GM12878 (cell line): ENCODE measurements at regions not wholly inside any gene's neighbourhood (a gene's known extent, or its start where the extent isn't known, plus 50 kb on each side); places are given as distances from the start of the nearest gene placed in this dataset.

Experiments used
- ATAC-seq: fragments of 200-7000 bp; cut with Tn5 transposase; 3 replicates; pipeline ENCODE4 v1.9.1; 2020; ENCODE audit warnings: mild to moderate bottlenecking, moderate library complexity
- BruUV-seq: library from RNA; stranded (reverse); fragments of 400-500 nt; replicated peaks from 2 replicates; lab custom pipeline; 2021; lab: Mats Ljungman, UMichigan
- CTCF ChIA-PET: fragments of 300-600 bp; sonication (Branson Sonifier 250); formaldehyde crosslinking; extraction: SDS; loops from one replicate; lab custom pipeline; 2021; ENCODE audit warnings: inconsistent platforms; lab: Yijun Ruan, JAX
- POLR2A ChIA-PET: fragments of 350-600 bp; formaldehyde crosslinking; extraction: SDS; loops from one replicate; lab custom pipeline; 2021; ENCODE audit warnings: inconsistent platforms; lab: Charles Lee
- RAD21 ChIA-PET: fragments of 300-600 bp; sonication (Branson Sonifier 250); formaldehyde crosslinking; loops from one replicate; lab custom pipeline; 2023; ENCODE audit warnings: antibody characterized with exemption; ENCODE audit not compliant: unreplicated experiment; lab: Charles Lee
- SMC1A ChIA-PET: fragments of 300-600 bp; sonication (Branson Sonifier 250); formaldehyde crosslinking; loops from one replicate; lab custom pipeline; 2023; ENCODE audit not compliant: unreplicated experiment, uncharacterized antibody; lab: Charles Lee
- DNase-seq: peaks from one replicate; pipeline ENCODE4 v3.0.0-alpha.2; 2011; ENCODE audit warnings: low read depth, low spot score
- FAIRE-seq: peaks from 3 replicates; lab custom pipeline; 2011; peaks lifted over from hg19 to GRCh38; lab: Jason Lieb, UNC
- H2AFZ ChIP-seq: 2 replicates; pipeline ENCODE4 v1.6.0; 2011; ENCODE audit warnings: low read depth, low read length, control low read depth; ENCODE audit not compliant: control insufficient read depth
- H3K27ac ChIP-seq: 2 replicates; pipeline ENCODE4 v1.5.1; 2011; ENCODE audit warnings: control low read depth; ENCODE audit not compliant: control insufficient read depth, insufficient read depth
- H3K27me3 ChIP-seq, 2 experiments: replicated peaks in 1 of 2; 2 replicates each; pipeline versions ENCODE4 v1.6.0 to v1.6.1; 2011; ENCODE audit warnings: low read length in 1 of 2; ENCODE audit not compliant: control insufficient read depth in 2 of 2, insufficient read depth in 2 of 2
- H3K36me3 ChIP-seq, 2 experiments: 2 replicates each; pipeline ENCODE4 v1.5.1; 2011; ENCODE audit warnings: low read length in 1 of 2; ENCODE audit not compliant: control insufficient read depth in 2 of 2, insufficient read depth in 2 of 2
- H3K4me1 ChIP-seq: 2 replicates; pipeline ENCODE4 v1.6.1; 2011; ENCODE audit warnings: mild to moderate bottlenecking, low read length, moderate library complexity, mixed read lengths; ENCODE audit not compliant: control insufficient read depth, insufficient read depth
- H3K4me2 ChIP-seq: 2 replicates; pipeline ENCODE4 v1.6.0; 2011; ENCODE audit warnings: control low read depth; ENCODE audit not compliant: control insufficient read depth, insufficient read depth
- H3K4me3 ChIP-seq: fragments of 200-600 bp; sonication (generic); 2 replicates; pipeline ENCODE4 v1.5.1; 2016
- H3K79me2 ChIP-seq: 2 replicates; pipeline ENCODE4 v1.6.0; 2011; ENCODE audit warnings: low read length; ENCODE audit not compliant: control insufficient read depth, insufficient read depth
- H3K9ac ChIP-seq: 2 replicates; pipeline ENCODE4 v1.8.0; 2011; ENCODE audit warnings: low read length, control low read depth, mixed read lengths; ENCODE audit not compliant: control insufficient read depth, insufficient read depth
- H3K9me3 ChIP-seq: replicated peaks from 3 replicates; pipeline ENCODE4 v1.5.1; 2011; ENCODE audit warnings: mild to moderate bottlenecking, low read length; ENCODE audit not compliant: control insufficient read depth, insufficient read depth
- H4K20me1 ChIP-seq: 2 replicates; pipeline ENCODE4 v1.6.0; 2011; ENCODE audit not compliant: control insufficient read depth, insufficient read depth
- ASH2L ChIP-seq: fragments of 300-600, 200-600 bp; sonication (generic); IDR thresholded peaks from 2 replicates; pipeline ENCODE4 v1.6.1; 2017; ENCODE audit warnings: low read depth, mild to moderate bottlenecking, borderline replicate concordance
- ATF7 ChIP-seq: fragments of 450-650 bp; IDR thresholded peaks from 2 replicates; pipeline ENCODE4 v1.6.1; 2016; ENCODE audit warnings: low read depth, mild to moderate bottlenecking
- BMI1 ChIP-seq: fragments of 450-650 bp; IDR thresholded peaks from 2 replicates; pipeline ENCODE4 v1.6.1; 2016; ENCODE audit warnings: mild to moderate bottlenecking, moderate library complexity, borderline replicate concordance
- ESRRA ChIP-seq: IDR thresholded peaks from 2 replicates; pipeline ENCODE4 v1.6.1; 2012; ENCODE audit warnings: mild to moderate bottlenecking, low read length, improper control_type of control experiment
- ETV6 ChIP-seq, 2 experiments: fragments of 450-650 bp in 1 of 2; IDR thresholded peaks in 1 of 2; conservative IDR thresholded peaks in 1 of 2; 2 replicates each; pipeline ENCODE4 v1.6.1; 2014; ENCODE audit warnings: antibody characterized with exemption in 1 of 2, borderline replicate concordance in 1 of 2, low read depth in 1 of 2, mild to moderate bottlenecking in 1 of 2, moderate library complexity in 1 of 2
- JUNB ChIP-seq: IDR thresholded peaks from 2 replicates; pipeline ENCODE4 v1.6.1; 2016; ENCODE audit warnings: antibody characterized with exemption, mild to moderate bottlenecking
- PAX8 ChIP-seq: fragments of 450-650 bp; IDR thresholded peaks from 2 replicates; pipeline ENCODE4 v1.6.1; 2017; ENCODE audit warnings: mild to moderate bottlenecking, moderate library complexity
- PBX3 ChIP-seq: IDR thresholded peaks from 2 replicates; pipeline ENCODE4 v1.6.1; 2011; ENCODE audit warnings: mild to moderate bottlenecking, low read depth, low read length, moderate library complexity; ENCODE audit not compliant: insufficient replicate concordance
- POLR2AphosphoS5 ChIP-seq: IDR thresholded peaks from 2 replicates; pipeline ENCODE4 v1.6.1; 2011; ENCODE audit warnings: mild to moderate bottlenecking, low read length, inconsistent platforms
- RAD51 ChIP-seq: fragments of 450-650 bp; IDR thresholded peaks from 2 replicates; pipeline ENCODE4 v1.6.1; 2016; ENCODE audit warnings: moderate library complexity, mild to moderate bottlenecking, inconsistent platforms
- REST ChIP-seq: IDR thresholded peaks from 2 replicates; pipeline ENCODE4 v1.6.1; 2012; ENCODE audit warnings: mild to moderate bottlenecking, low read depth, low read length
- RFX5 ChIP-seq: IDR thresholded peaks from 2 replicates; pipeline ENCODE4 v1.6.1; 2011; ENCODE audit warnings: low read depth, low read length, improper control_type of control experiment
- STAT3 ChIP-seq: IDR thresholded peaks from 2 replicates; pipeline ENCODE4 v1.6.1; 2011; ENCODE audit warnings: low read depth, low read length, improper control_type of control experiment
- YY1 ChIP-seq: IDR thresholded peaks from 2 replicates; pipeline ENCODE4 v1.6.1; 2011; ENCODE audit warnings: low read depth, mild to moderate bottlenecking, low read length
- WGBS: methylation state at CpG from one replicate; pipeline ENCODE4 v1.1.6; 2016; ENCODE audit warnings: low lambda C conversion rate; ENCODE audit not compliant: insufficient replicate concordance, insufficient coverage; ENCODE audit errors: missing lambda C conversion rate; 5-methylcytosine and 5-hydroxymethylcytosine counted together
- in situ Hi-C: fragments of 300-500 bp; cut with MboI; formaldehyde crosslinking; loops from 9 replicates; pipeline ENCODE4 v1.14.3; 2018; ENCODE audit warnings: mixed read lengths
- intact Hi-C: fragments of 100-400 bp; cut with micrococcal nuclease; formaldehyde crosslinking; loops from one replicate; pipeline ENCODE4 v1.14.2; 2022; ENCODE audit not compliant: unreplicated experiment

- Histone ChIP-seq H3K36me3 (no peaks in the 10 kb centered on the region), H3K27ac (no peak overlapping the region), H3K27me3 (no peaks in the 10 kb centered on the region; a peak in 1 of 4 replicates), H2AFZ (no peak overlapping the region), H3K4me1 (no peaks in the 10 kb centered on the region), H3K4me2 (no peak overlapping the region), H3K4me3 (no peak overlapping the region), H3K79me2 (no peaks in the 10 kb centered on the region), H3K9ac (no peak overlapping the region), H3K9me3 (no peaks in the 10 kb centered on the region), H4K20me1 (no peaks in the 10 kb centered on the region)
- ChIA-PET POLR2A (no interaction called here), SMC1A (interaction anchor here (0.6 kb wide), 1 partner anchor 1850 kb away, joined by 3 read pairs; no protein-coding TSS in a partner anchor), RAD21 (no interaction called here), CTCF (interaction anchor here (0.7 kb wide), 1 partner anchor 837 kb away, joined by 3 read pairs; no protein-coding TSS in a partner anchor)
- TF ChIP-seq PAX8 (no peak), REST (no peak), RAD51 (no peak), ESRRA (no peak), BMI1 (no peak), RFX5 (no peak), ATF7 (no peak), ASH2L (no peak), POLR2AphosphoS5 (no peak), JUNB (no peak), ETV6 (conservative IDR thresholded peaks at IDR 0.05 in 1 of 2, IDR thresholded peaks at IDR 0.05 in 1 of 2; ENCODE audit: borderline replicate concordance in 1 of 2, low read depth in 1 of 2) (no peak), YY1 (no peak), PBX3 (no peak), STAT3 (no peak)
- in situ Hi-C loops: loop anchor here (25.0 kb wide), 1 partner anchor 1069 kb away; the partner anchor contains the start of gene C10orf143
- intact Hi-C loops: no loop called here
- DNase-seq (no peak), FAIRE-seq (no peak), ATAC-seq (no peak)
- no TSS peak for BruUV-seq
- 32% methylated on average over 3 of the region's 3 CpGs for WGBS
These were observed 423.4 kb upstream of the MGMT start for GRCh38 chr10:129043691-129044090.
